ENCODE measurements at regions not wholly inside any gene's neighbourhood (a gene's known extent, or its start where the extent isn't known, plus 50 kb on each side); places are given as distances from the start of the nearest gene placed in this dataset.

GRCh38 chr17:5870231-5870953 is 199.8 kb upstream of the WSCD1 start:
- H3K36me3 ChIP-seq = no peaks in the 10 kb centered on the region
- ATAC-seq = no peak
- H3K4me1 ChIP-seq = no peaks in the 10 kb centered on the region
- no peak for DNase-seq
- TF ChIP-seq, protein P1, sequence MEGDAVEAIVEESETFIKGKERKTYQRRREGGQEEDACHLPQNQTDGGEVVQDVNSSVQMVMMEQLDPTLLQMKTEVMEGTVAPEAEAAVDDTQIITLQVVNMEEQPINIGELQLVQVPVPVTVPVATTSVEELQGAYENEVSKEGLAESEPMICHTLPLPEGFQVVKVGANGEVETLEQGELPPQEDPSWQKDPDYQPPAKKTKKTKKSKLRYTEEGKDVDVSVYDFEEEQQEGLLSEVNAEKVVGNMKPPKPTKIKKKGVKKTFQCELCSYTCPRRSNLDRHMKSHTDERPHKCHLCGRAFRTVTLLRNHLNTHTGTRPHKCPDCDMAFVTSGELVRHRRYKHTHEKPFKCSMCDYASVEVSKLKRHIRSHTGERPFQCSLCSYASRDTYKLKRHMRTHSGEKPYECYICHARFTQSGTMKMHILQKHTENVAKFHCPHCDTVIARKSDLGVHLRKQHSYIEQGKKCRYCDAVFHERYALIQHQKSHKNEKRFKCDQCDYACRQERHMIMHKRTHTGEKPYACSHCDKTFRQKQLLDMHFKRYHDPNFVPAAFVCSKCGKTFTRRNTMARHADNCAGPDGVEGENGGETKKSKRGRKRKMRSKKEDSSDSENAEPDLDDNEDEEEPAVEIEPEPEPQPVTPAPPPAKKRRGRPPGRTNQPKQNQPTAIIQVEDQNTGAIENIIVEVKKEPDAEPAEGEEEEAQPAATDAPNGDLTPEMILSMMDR (IDR thresholded peaks at IDR 0.05) = no peak
- H3K27ac ChIP-seq = no peak overlapping the region
- H3K9me3 ChIP-seq = no peaks in the 10 kb centered on the region
- H3K27me3 ChIP-seq = no peaks in the 10 kb centered on the region
- intact Hi-C loops (cut with DNase I) = no loop called here
- no peak overlapping the region for H3K4me3 ChIP-seq

DNA sequence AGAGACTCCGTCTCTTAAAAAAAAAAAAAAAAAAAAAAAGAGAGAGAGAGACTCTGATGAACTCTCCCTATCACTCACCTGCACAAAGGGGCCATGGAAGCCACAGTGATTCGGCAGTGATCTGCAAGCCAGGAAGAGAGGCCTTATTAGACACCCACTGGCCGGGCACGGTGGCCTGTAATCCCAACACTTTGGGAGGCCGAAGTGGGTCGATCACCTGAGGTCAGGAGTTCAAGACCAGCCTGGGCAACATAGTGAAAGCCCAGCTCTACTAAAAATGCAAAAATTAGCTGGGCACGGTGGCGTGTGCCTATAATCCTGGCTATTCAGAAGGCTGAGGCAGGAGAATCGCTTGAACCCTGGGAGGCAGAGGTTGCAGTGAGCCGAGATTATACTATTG is 198.5 kb upstream of the WSCD1 start:
- ATAC-seq = no peak

GRCh38 chr17:5872831-5873230 is 197.3 kb upstream of the WSCD1 start:
- Histone ChIP-seq H3K36me3 (no peaks in the 10 kb centered on the region), H3K27me3 (no peaks in the 10 kb centered on the region), H3K4me3 (no peak overlapping the region), H3K4me1 (no peaks in the 10 kb centered on the region), H3K9me3 (no peaks in the 10 kb centered on the region), H3K27ac (no peak overlapping the region)
- peak; percentile 21 for ATAC-seq
- intact Hi-C loops (cut with DNase I) = no loop called here
- TF ChIP-seq, protein P1 (IDR thresholded peaks at IDR 0.05) = no peak
- no peak for DNase-seq

More for the DNA sequence above, 198.5 kb upstream of the WSCD1 start:
- TF ChIP-seq, protein P1 (IDR thresholded peaks at IDR 0.05) = no peak
- Histone ChIP-seq H3K27me3 (no peaks in the 10 kb centered on the region), H3K4me3 (no peak overlapping the region), H3K4me1 (no peaks in the 10 kb centered on the region), H3K36me3 (no peaks in the 10 kb centered on the region), H3K9me3 (no peaks in the 10 kb centered on the region), H3K27ac (no peak overlapping the region)
- no peak for DNase-seq
- intact Hi-C loops (cut with DNase I) = no loop called here

GRCh38 chr17:5873781-5874180 is 196.4 kb upstream of the WSCD1 start:
- Histone ChIP-seq H3K27ac (no peak overlapping the region), H3K36me3 (no peaks in the 10 kb centered on the region), H3K4me1 (no peaks in the 10 kb centered on the region), H3K9me3 (no peaks in the 10 kb centered on the region), H3K4me3 (no peak overlapping the region), H3K27me3 (no peaks in the 10 kb centered on the region)
- intact Hi-C loops (cut with DNase I) = no loop called here
- TF ChIP-seq, protein P1 (IDR thresholded peaks at IDR 0.05) = no peak
- no peak for ATAC-seq
- DNase-seq = no peak

DNA sequence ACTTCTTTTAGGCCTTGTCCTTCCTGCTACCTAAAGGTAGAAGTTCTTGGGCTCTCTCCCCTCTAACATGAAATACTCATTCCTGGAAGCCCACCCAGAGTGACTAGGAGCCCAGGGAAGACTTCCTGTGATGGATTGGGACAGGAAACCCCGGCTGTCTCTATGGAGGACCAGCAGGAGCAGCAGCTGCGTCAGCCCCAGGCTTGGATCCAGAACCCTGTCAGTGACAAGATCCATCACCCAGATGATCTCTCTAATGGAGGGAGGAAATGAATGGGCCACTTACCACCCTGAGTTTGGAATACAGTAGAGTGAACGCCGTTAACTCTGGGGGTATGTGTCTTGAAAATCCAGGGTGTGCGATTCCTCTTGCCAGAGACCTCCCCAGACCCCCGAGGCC is 195.7 kb upstream of the WSCD1 start:
- H3K9me3 ChIP-seq = no peaks in the 10 kb centered on the region
- H3K4me3 ChIP-seq = no peak overlapping the region
- no peaks in the 10 kb centered on the region for H3K4me1 ChIP-seq
- H3K27me3 ChIP-seq = no peaks in the 10 kb centered on the region
- no peak overlapping the region for H3K27ac ChIP-seq
- no peaks in the 10 kb centered on the region for H3K36me3 ChIP-seq
- no peak for ATAC-seq
- intact Hi-C loops (cut with DNase I) = no loop called here
- DNase-seq = no peak
- TF ChIP-seq, protein P1 (IDR thresholded peaks at IDR 0.05) = no peak

DNA sequence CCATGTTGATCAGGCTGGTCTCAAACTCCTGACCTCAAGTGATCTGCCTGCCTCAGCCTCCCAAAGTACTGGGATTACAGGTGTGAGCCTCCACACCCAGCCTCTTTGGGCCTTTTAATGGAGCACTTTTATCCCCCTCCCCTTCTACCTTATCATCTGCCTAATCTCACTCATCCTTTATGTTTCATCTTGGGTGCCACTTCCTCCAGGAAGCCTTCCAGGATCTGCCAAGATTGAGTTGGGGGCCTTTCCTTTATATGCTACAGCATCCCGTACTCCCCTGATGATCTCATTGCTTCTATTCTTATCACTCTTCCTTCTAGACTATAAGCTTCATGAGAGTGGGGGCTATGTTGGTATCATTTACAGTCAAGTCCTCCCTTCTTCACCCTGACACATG is 192.8 kb upstream of the WSCD1 start:
- no peak for DNase-seq
- Histone ChIP-seq H3K27me3 (peaks cover 4% of the 10 kb centered on the region), H3K4me3 (no peak overlapping the region), H3K36me3 (no peaks in the 10 kb centered on the region), H3K27ac (no peak overlapping the region), H3K4me1 (no peaks in the 10 kb centered on the region), H3K9me3 (no peaks in the 10 kb centered on the region)
- intact Hi-C loops (cut with DNase I) = no loop called here
- TF ChIP-seq, protein P1 (IDR thresholded peaks at IDR 0.05) = no peak
- no peak for ATAC-seq
